ENCODE measurements at regions not wholly inside any gene's neighbourhood (a gene's known extent, or its start where the extent isn't known, plus 50 kb on each side); places are given as distances from the start of the nearest gene placed in this dataset.
"Not testable (repeated sequence)": the region's sequence is repeated elsewhere in the genome, so short reads cannot be mapped to it uniquely, and the experiment has no call there.

DNA sequence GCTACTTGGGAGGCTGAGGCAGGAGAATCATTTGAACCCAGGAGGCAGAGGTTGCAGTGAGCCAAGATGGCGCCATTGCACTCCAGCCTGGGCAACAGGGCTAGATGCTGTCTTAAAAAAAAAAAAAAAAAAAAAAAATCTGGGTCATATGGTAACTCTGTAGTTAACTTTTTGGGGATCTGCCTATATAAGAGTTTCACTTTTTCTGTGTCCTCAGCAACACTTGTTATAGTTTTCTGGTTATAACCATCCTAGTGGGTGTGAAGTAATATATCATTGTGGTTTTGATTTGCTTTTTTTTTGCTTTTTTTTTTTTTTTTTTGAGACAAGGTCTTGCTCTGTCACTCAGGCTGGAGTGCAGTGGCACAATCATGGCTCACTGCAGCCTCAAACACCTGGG lies 54.3 kb upstream of the SHB start:
- TF ChIP-seq CTCF (IDR thresholded peaks at IDR 0.05 in 8 of 11, conservative IDR thresholded peaks at IDR 0.05 in 3 of 11); POLR2A (IDR thresholded peaks at IDR 0.05): not testable (repeated sequence)

Measured in spleen (tissue), 7 donors.